22Rv1 (cell line): ENCODE measurements at regions not wholly inside any gene's neighbourhood (a gene's known extent, or its start where the extent isn't known, plus 50 kb on each side); places are given as distances from the start of the nearest gene placed in this dataset.
A peak's percentile ranks its signal among the peaks of the same experiment; 100 is the strongest.

Experiments used
- H3K27ac ChIP-seq: fragments of 450-650 bp; 2 replicates; pipeline ENCODE4 v1.5.1; 2017
- ZFX ChIP-seq: fragments of 450-650 bp; IDR thresholded peaks from 2 replicates; pipeline ENCODE4 v1.6.1; 2017; ENCODE audit warnings: antibody characterized with exemption, borderline replicate concordance
- TF ChIP-seq, protein P1 (sequence below): fragments of 450-650 bp; IDR thresholded peaks from 2 replicates; pipeline ENCODE4 v1.5.1; 2017; ENCODE audit warnings: mild to moderate bottlenecking

DNA sequence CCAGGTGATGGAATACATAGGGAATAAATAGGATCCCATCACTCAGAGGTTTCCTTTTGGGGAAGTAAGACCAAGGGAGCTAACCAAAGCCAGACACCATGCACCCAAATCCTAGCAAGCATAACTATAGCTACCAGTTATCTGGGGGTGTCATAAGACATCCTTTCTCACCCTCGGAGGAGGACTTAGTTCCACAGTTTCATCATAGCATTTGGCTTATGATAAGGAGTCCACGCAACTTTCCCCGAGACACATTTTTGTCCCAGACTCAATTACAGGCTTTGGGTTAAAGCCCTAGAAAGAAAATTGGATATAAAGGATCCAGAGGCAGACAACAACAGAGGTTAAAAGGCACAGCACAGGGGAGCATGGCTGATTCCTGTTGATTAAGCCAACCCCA is 442.9 kb downstream of the HTR7 start:
- H3K27ac ChIP-seq, result no peak overlapping the region
- no peak for TF ChIP-seq ZFX
- TF ChIP-seq, protein P1, sequence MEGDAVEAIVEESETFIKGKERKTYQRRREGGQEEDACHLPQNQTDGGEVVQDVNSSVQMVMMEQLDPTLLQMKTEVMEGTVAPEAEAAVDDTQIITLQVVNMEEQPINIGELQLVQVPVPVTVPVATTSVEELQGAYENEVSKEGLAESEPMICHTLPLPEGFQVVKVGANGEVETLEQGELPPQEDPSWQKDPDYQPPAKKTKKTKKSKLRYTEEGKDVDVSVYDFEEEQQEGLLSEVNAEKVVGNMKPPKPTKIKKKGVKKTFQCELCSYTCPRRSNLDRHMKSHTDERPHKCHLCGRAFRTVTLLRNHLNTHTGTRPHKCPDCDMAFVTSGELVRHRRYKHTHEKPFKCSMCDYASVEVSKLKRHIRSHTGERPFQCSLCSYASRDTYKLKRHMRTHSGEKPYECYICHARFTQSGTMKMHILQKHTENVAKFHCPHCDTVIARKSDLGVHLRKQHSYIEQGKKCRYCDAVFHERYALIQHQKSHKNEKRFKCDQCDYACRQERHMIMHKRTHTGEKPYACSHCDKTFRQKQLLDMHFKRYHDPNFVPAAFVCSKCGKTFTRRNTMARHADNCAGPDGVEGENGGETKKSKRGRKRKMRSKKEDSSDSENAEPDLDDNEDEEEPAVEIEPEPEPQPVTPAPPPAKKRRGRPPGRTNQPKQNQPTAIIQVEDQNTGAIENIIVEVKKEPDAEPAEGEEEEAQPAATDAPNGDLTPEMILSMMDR, result no peak

GRCh38 chr10:90417029-90417428 is 440.8 kb downstream of the HTR7 start:
- TF ChIP-seq, protein P1, result no peak
- TF ChIP-seq ZFX, result no peak
- no peak overlapping the region for H3K27ac ChIP-seq

DNA sequence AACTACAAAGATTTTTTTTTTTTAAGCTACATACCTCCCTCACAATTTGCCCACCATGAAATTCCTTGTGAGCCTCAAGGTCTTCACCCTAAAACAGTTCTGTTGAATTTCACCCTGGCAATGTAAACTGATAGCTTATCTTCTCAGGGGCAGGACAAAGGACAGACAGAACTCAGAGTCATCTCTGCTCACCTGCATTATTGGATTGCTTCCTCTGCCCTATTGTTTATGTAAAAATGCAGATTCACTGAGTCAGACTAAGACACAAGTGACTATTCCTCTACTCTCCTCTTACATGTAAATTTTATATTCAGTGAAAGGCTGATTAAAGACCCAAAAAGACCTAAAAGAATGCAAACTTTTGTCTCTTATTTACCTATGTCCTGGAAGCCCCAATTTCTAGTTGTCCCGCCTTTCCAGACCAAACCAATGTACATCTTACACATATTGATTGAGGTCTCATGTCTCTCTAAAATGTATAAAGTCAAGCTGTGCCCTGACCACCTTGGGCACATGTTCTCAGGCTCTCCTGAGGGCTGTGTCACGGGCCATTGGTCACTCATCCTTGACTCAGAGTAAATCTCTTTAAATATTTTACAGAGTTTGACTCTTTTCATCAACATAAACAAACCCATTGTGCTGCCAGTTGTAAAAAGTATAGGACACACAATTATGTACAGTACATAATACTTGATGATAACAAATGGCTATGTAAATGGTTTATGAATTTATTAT is 440.2 kb downstream of the HTR7 start:
- TF ChIP-seq, protein P1, result no peak
- TF ChIP-seq ZFX, result no peak
- H3K27ac ChIP-seq, result no peak overlapping the region

GRCh38 chr10:90418869-90419652 is 438.8 kb downstream of the HTR7 start:
- H3K27ac ChIP-seq, result peak overlapping the region; percentile 12; the same call in 1 of the 2 replicates
- TF ChIP-seq, protein P1, result no peak
- no peak for TF ChIP-seq ZFX

GRCh38 chr10:90420637-90421318 is 437.1 kb downstream of the HTR7 start:
- TF ChIP-seq, protein P1, result no peak
- TF ChIP-seq ZFX, result no peak
- no peak overlapping the region for H3K27ac ChIP-seq

GRCh38 chr10:90421874-90422273 is 436.0 kb downstream of the HTR7 start:
- H3K27ac ChIP-seq, result no peak overlapping the region
- TF ChIP-seq, protein P1, result no peak
- no peak for TF ChIP-seq ZFX
